Hepatocyte (in vitro differentiated cells): ENCODE measurements at regions not wholly inside any gene's neighbourhood (a gene's known extent, or its start where the extent isn't known, plus 50 kb on each side); places are given as distances from the start of the nearest gene placed in this dataset.
"Not testable (repeated sequence)": the region's sequence is repeated elsewhere in the genome, so short reads cannot be mapped to it uniquely, and the experiment has no call there.

Source experiments
- DNase-seq: peaks from one replicate; pipeline ENCODE4 v3.0.0-alpha.2; 2016; ENCODE audit warnings: low spot score
- H2AFZ ChIP-seq: fragments of 200-600 bp; sonication (generic); 2 replicates; pipeline ENCODE4 v1.6.0; 2016; ENCODE audit warnings: antibody characterized with exemption, mild to moderate bottlenecking
- H3K27ac ChIP-seq: fragments of 200-600 bp; sonication (generic); 2 replicates; pipeline ENCODE4 v1.5.1; 2016; ENCODE audit warnings: mild to moderate bottlenecking
- H3K27me3 ChIP-seq: fragments of 200-600 bp; sonication (generic); 2 replicates; pipeline ENCODE4 v1.6.1; 2016
- H3K36me3 ChIP-seq: fragments of 200-600 bp; sonication (generic); replicated peaks from 2 replicates; pipeline ENCODE4 v1.5.1; 2016; ENCODE audit warnings: low read depth; ENCODE audit not compliant: insufficient read depth
- H3K4me1 ChIP-seq: fragments of 200-600 bp; sonication (generic); 2 replicates; pipeline ENCODE4 v1.5.1; 2016; ENCODE audit warnings: mild to moderate bottlenecking, moderate library complexity; ENCODE audit not compliant: insufficient read depth
- H3K4me2 ChIP-seq: fragments of 200-600 bp; sonication (generic); 2 replicates; pipeline ENCODE4 v1.6.0; 2016
- H3K4me3 ChIP-seq: fragments of 200-600 bp; sonication (generic); 2 replicates; pipeline ENCODE4 v1.5.1; 2016; ENCODE audit warnings: mild to moderate bottlenecking
- H3K79me2 ChIP-seq: fragments of 200-600 bp; sonication (generic); 2 replicates; pipeline ENCODE4 v1.6.0; 2017; ENCODE audit warnings: mild to moderate bottlenecking
- H3K9me2 ChIP-seq: fragments of 200-600 bp; sonication (generic); replicated peaks from 2 replicates; pipeline ENCODE4 v1.6.0; 2017; ENCODE audit warnings: mild to moderate bottlenecking; ENCODE audit not compliant: insufficient read depth
- H3K9me3 ChIP-seq: fragments of 200-600 bp; sonication (generic); 2 replicates; pipeline ENCODE4 v1.5.1; 2016; ENCODE audit warnings: low read depth, mild to moderate bottlenecking
- H4K20me1 ChIP-seq: fragments of 200-600 bp; sonication (generic); 2 replicates; pipeline ENCODE4 v1.6.0; 2016; ENCODE audit warnings: mild to moderate bottlenecking; ENCODE audit not compliant: insufficient read depth, poor library complexity, severe bottlenecking
- CTCF ChIP-seq: fragments of 200-600 bp; sonication (generic); IDR thresholded peaks from 2 replicates; pipeline ENCODE4 v1.5.1; 2016; ENCODE audit warnings: antibody characterized with exemption, mild to moderate bottlenecking; ENCODE audit not compliant: poor library complexity
- EZH2 ChIP-seq: fragments of 200-600 bp; sonication (generic); IDR thresholded peaks from 2 replicates; pipeline ENCODE4 v1.6.1; 2016; ENCODE audit warnings: antibody characterized with exemption, mild to moderate bottlenecking, borderline replicate concordance
- EZH2phosphoT487 ChIP-seq: fragments of 200-600 bp; sonication (generic); IDR thresholded peaks from one replicate; pipeline ENCODE4 v1.6.1; 2018; ENCODE audit warnings: antibody characterized with exemption, mild to moderate bottlenecking, low read depth, moderate library complexity; ENCODE audit not compliant: unreplicated experiment, severe bottlenecking
- WGBS: methylation state at CpG from one replicate; pipeline ENCODE4 v1.1.6; 2016; ENCODE audit warnings: low lambda C conversion rate; ENCODE audit errors: missing lambda C conversion rate; 5-methylcytosine and 5-hydroxymethylcytosine counted together

- H3K27me3 ChIP-seq, result no peaks in the 10 kb centered on the region
- H3K9me3 ChIP-seq, result no peaks in the 10 kb centered on the region
- no peak overlapping the region for H2AFZ ChIP-seq
- H3K9me2 ChIP-seq, result no peaks in the 10 kb centered on the region
- no peaks in the 10 kb centered on the region for H3K79me2 ChIP-seq
- H3K36me3 ChIP-seq, result no peaks in the 10 kb centered on the region
- H4K20me1 ChIP-seq, result no peaks in the 10 kb centered on the region
- H3K27ac ChIP-seq, result no peak overlapping the region
- no peak overlapping the region for H3K4me3 ChIP-seq
- DNase-seq, result no peak
- TF ChIP-seq CTCF, result no peak
- TF ChIP-seq EZH2phosphoT487, result no peak
- TF ChIP-seq EZH2, result no peak
- H3K4me1 ChIP-seq, result no peaks in the 10 kb centered on the region
- WGBS, result 85% methylated on average over 2 of the region's 2 CpGs
- H3K4me2 ChIP-seq, result no peak overlapping the region
These were observed 697.0 kb upstream of the ACVR2A start for GRCh38 chr2:147147802-147148201.

GRCh38 chr2:147141930-147142329 is 702.9 kb upstream of the ACVR2A start:
- no peaks in the 10 kb centered on the region for H3K9me3 ChIP-seq
- no peak overlapping the region for H3K4me2 ChIP-seq
- 94% methylated on average over 4 of the region's 4 CpGs for WGBS
- no peak overlapping the region for H2AFZ ChIP-seq
- no peaks in the 10 kb centered on the region for H3K27me3 ChIP-seq
- no peaks in the 10 kb centered on the region for H3K79me2 ChIP-seq
- H3K4me1 ChIP-seq, result no peaks in the 10 kb centered on the region
- H3K36me3 ChIP-seq, result no peaks in the 10 kb centered on the region
- no peak overlapping the region for H3K27ac ChIP-seq
- TF ChIP-seq EZH2phosphoT487 (no peak), EZH2 (no peak), CTCF (peak; percentile 5)
- no peak overlapping the region for H3K4me3 ChIP-seq
- no peaks in the 10 kb centered on the region for H4K20me1 ChIP-seq
- DNase-seq, result no peak
- no peaks in the 10 kb centered on the region for H3K9me2 ChIP-seq

- DNase-seq, result not testable (repeated sequence)
These were observed 705.1 kb upstream of the ACVR2A start for GRCh38 chr2:147139732-147140131.

GRCh38 chr2:147137711-147138110 is 707.1 kb upstream of the ACVR2A start:
- H4K20me1 ChIP-seq, result no peaks in the 10 kb centered on the region
- peaks cover 3% of the 10 kb centered on the region for H3K27me3 ChIP-seq
- H3K4me2 ChIP-seq, result no peak overlapping the region
- 90% methylated on average over 3 of the region's 3 CpGs for WGBS
- no peak overlapping the region for H2AFZ ChIP-seq
- no peaks in the 10 kb centered on the region for H3K79me2 ChIP-seq
- no peak for DNase-seq
- H3K4me1 ChIP-seq, result no peaks in the 10 kb centered on the region
- H3K9me3 ChIP-seq, result no peaks in the 10 kb centered on the region
- no peaks in the 10 kb centered on the region for H3K36me3 ChIP-seq
- H3K9me2 ChIP-seq, result no peaks in the 10 kb centered on the region
- TF ChIP-seq CTCF (no peak), EZH2phosphoT487 (no peak), EZH2 (no peak)
- no peak overlapping the region for H3K4me3 ChIP-seq
- H3K27ac ChIP-seq, result no peak overlapping the region

More at GRCh38 chr2:147139732-147140131, 705.1 kb upstream of the ACVR2A start:
- not testable (repeated sequence) for H3K36me3 ChIP-seq, H3K27me3 ChIP-seq, H3K4me3 ChIP-seq, H3K4me1 ChIP-seq, H3K9me3 ChIP-seq, H3K9me2 ChIP-seq, H4K20me1 ChIP-seq, H2AFZ ChIP-seq, H3K4me2 ChIP-seq, H3K27ac ChIP-seq, H3K79me2 ChIP-seq
- WGBS, result 80% methylated on average over 2 of the region's 2 CpGs
